ENCODE measurements at regions not wholly inside any gene's neighbourhood (a gene's known extent, or its start where the extent isn't known, plus 50 kb on each side); places are given as distances from the start of the nearest gene placed in this dataset.

GRCh38 chr4:128349921-128350320 is 62.3 kb upstream of the PGRMC2 start:
- Histone ChIP-seq H3K4me1 (ENCODE audit: insufficient read depth, low read length, poor library complexity, severe bottlenecking) (no peaks in the 10 kb centered on the region), H3F3A (ENCODE audit: low read depth) (no peaks in the 10 kb centered on the region), H3K9me2 (replicated peaks; ENCODE audit: low read depth, low read length) (no peaks in the 10 kb centered on the region), H3K79me2 (ENCODE audit: insufficient read depth, low read length) (no peaks in the 10 kb centered on the region), H2AFZ (ENCODE audit: low read length) (no peak overlapping the region), H3K36me3 (ENCODE audit: insufficient read depth, low read length) (no peaks in the 10 kb centered on the region), H4K20me1 (ENCODE audit: insufficient read depth, low read length, poor library complexity, severe bottlenecking) (no peaks in the 10 kb centered on the region), H3K27me3 (ENCODE audit: insufficient read depth, low read length, poor library complexity, severe bottlenecking) (no peaks in the 10 kb centered on the region), H3K9ac (ENCODE audit: low read depth, low read length, poor library complexity, severe bottlenecking) (no peak overlapping the region), H3K9me3 (ENCODE audit: insufficient read depth, low read depth, low read length) (no peaks in the 10 kb centered on the region), H3K4me3 (ENCODE audit: low read length, poor library complexity, severe bottlenecking) (no peak overlapping the region), H3K4me2 (ENCODE audit: low read depth, low read length, poor library complexity, severe bottlenecking) (no peak overlapping the region)
- TF ChIP-seq, protein P1, sequence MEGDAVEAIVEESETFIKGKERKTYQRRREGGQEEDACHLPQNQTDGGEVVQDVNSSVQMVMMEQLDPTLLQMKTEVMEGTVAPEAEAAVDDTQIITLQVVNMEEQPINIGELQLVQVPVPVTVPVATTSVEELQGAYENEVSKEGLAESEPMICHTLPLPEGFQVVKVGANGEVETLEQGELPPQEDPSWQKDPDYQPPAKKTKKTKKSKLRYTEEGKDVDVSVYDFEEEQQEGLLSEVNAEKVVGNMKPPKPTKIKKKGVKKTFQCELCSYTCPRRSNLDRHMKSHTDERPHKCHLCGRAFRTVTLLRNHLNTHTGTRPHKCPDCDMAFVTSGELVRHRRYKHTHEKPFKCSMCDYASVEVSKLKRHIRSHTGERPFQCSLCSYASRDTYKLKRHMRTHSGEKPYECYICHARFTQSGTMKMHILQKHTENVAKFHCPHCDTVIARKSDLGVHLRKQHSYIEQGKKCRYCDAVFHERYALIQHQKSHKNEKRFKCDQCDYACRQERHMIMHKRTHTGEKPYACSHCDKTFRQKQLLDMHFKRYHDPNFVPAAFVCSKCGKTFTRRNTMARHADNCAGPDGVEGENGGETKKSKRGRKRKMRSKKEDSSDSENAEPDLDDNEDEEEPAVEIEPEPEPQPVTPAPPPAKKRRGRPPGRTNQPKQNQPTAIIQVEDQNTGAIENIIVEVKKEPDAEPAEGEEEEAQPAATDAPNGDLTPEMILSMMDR (conservative IDR thresholded peaks at IDR 0.05; ENCODE audit: low read length): no peak
- no peak for TF ChIP-seq EZH2phosphoT487 (IDR thresholded peaks at IDR 0.05; ENCODE audit: borderline replicate concordance)

GRCh38 chr4:128347930-128348660 is 60.5 kb upstream of the PGRMC2 start:
- Histone ChIP-seq H3K4me3 (ENCODE audit: low read length, poor library complexity, severe bottlenecking) (no peak overlapping the region), H3K4me2 (ENCODE audit: low read depth, low read length, poor library complexity, severe bottlenecking) (no peak overlapping the region), H3K36me3 (ENCODE audit: insufficient read depth, low read length) (no peaks in the 10 kb centered on the region), H3K9me2 (replicated peaks; ENCODE audit: low read depth, low read length) (no peaks in the 10 kb centered on the region), H2AFZ (ENCODE audit: low read length) (no peak overlapping the region), H3K9me3 (ENCODE audit: insufficient read depth, low read depth, low read length) (no peaks in the 10 kb centered on the region), H4K20me1 (ENCODE audit: insufficient read depth, low read length, poor library complexity, severe bottlenecking) (no peaks in the 10 kb centered on the region), H3K4me1 (ENCODE audit: insufficient read depth, low read length, poor library complexity, severe bottlenecking) (no peaks in the 10 kb centered on the region), H3K79me2 (ENCODE audit: insufficient read depth, low read length) (no peaks in the 10 kb centered on the region), H3F3A (ENCODE audit: low read depth) (no peaks in the 10 kb centered on the region), H3K9ac (ENCODE audit: low read depth, low read length, poor library complexity, severe bottlenecking) (no peak overlapping the region), H3K27me3 (ENCODE audit: insufficient read depth, low read length, poor library complexity, severe bottlenecking) (no peaks in the 10 kb centered on the region)
- TF ChIP-seq, protein P1 (conservative IDR thresholded peaks at IDR 0.05; ENCODE audit: low read length): no peak
- no peak for TF ChIP-seq EZH2phosphoT487 (IDR thresholded peaks at IDR 0.05; ENCODE audit: borderline replicate concordance)

GRCh38 chr4:128347175-128347868 is 59.7 kb upstream of the PGRMC2 start:
- H3K27me3 ChIP-seq (ENCODE audit: insufficient read depth, low read length, poor library complexity, severe bottlenecking): no peaks in the 10 kb centered on the region
- no peak overlapping the region for H3K4me2 ChIP-seq (ENCODE audit: low read depth, low read length, poor library complexity, severe bottlenecking)
- no peaks in the 10 kb centered on the region for H3K36me3 ChIP-seq (ENCODE audit: insufficient read depth, low read length)
- no peaks in the 10 kb centered on the region for H4K20me1 ChIP-seq (ENCODE audit: insufficient read depth, low read length, poor library complexity, severe bottlenecking)
- H2AFZ ChIP-seq (ENCODE audit: low read length): no peak overlapping the region
- TF ChIP-seq, protein P1 (conservative IDR thresholded peaks at IDR 0.05; ENCODE audit: low read length): no peak
- TF ChIP-seq EZH2phosphoT487 (IDR thresholded peaks at IDR 0.05; ENCODE audit: borderline replicate concordance): no peak
- no peaks in the 10 kb centered on the region for H3K9me3 ChIP-seq (ENCODE audit: insufficient read depth, low read depth, low read length)
- H3K79me2 ChIP-seq (ENCODE audit: insufficient read depth, low read length): no peaks in the 10 kb centered on the region
- H3F3A ChIP-seq (ENCODE audit: low read depth): no peaks in the 10 kb centered on the region
- H3K9ac ChIP-seq (ENCODE audit: low read depth, low read length, poor library complexity, severe bottlenecking): no peak overlapping the region
- H3K9me2 ChIP-seq (replicated peaks; ENCODE audit: low read depth, low read length): no peaks in the 10 kb centered on the region
- H3K4me3 ChIP-seq (ENCODE audit: low read length, poor library complexity, severe bottlenecking): no peak overlapping the region
- no peaks in the 10 kb centered on the region for H3K4me1 ChIP-seq (ENCODE audit: insufficient read depth, low read length, poor library complexity, severe bottlenecking)
